OCI-LY3 (cell line): ENCODE measurements at regions not wholly inside any gene's neighbourhood (a gene's known extent, or its start where the extent isn't known, plus 50 kb on each side); places are given as distances from the start of the nearest gene placed in this dataset.

ENCODE experiments used
- H2AFZ ChIP-seq: fragments of 200-600, 300-600 bp; shearing (Covaris generic); 2 replicates; pipeline ENCODE4 v1.6.0; 2014; ENCODE audit warnings: antibody characterized with exemption, low read depth, low read length
- H3K27ac ChIP-seq: fragments of 200-600, 300-600 bp; sonication (generic); 2 replicates; pipeline ENCODE4 v1.5.1; 2014; ENCODE audit warnings: mild to moderate bottlenecking, low read length, moderate library complexity, mixed read lengths
- H3K27me3 ChIP-seq: fragments of 200-600, 300-600 bp; sonication (generic); 2 replicates; pipeline ENCODE4 v1.6.1; 2014; ENCODE audit warnings: low read depth, low read length, mixed read lengths
- H3K36me3 ChIP-seq: fragments of 200-600, 300-600 bp; sonication (generic); replicated peaks from 2 replicates; pipeline ENCODE3; 2014; ENCODE audit warnings: low read depth, low read length, mixed read lengths
- H3K4me1 ChIP-seq: fragments of 300-600, 200-600 bp; sonication (generic); 2 replicates; pipeline ENCODE4 v1.6.1; 2014; ENCODE audit warnings: low read length, mixed read lengths
- H3K4me2 ChIP-seq: fragments of 200-600, 300-600 bp; sonication (generic); 2 replicates; pipeline ENCODE4 v1.6.1; 2014; ENCODE audit warnings: low read length, mixed read lengths
- H3K4me3 ChIP-seq: fragments of 300-600, 200-600 bp; sonication (generic); 2 replicates; pipeline ENCODE4 v1.5.1; 2014; ENCODE audit warnings: antibody characterized with exemption, mild to moderate bottlenecking, low read length, moderate library complexity
- H3K79me2 ChIP-seq: fragments of 300-600, 200-600 bp; shearing (Covaris generic); 2 replicates; pipeline ENCODE4 v1.6.1; 2014; ENCODE audit warnings: mild to moderate bottlenecking, low read length, mixed read lengths
- H3K9ac ChIP-seq: fragments of 300-600, 200-600 bp; shearing (Covaris generic); 2 replicates; pipeline ENCODE4 v1.6.0; 2014; ENCODE audit warnings: mild to moderate bottlenecking, low read length, moderate library complexity
- H3K9me3 ChIP-seq: fragments of 200-600, 300-600 bp; shearing (Covaris generic); 2 replicates; pipeline ENCODE4 v1.6.1; 2014; ENCODE audit warnings: low read length, mixed read lengths; ENCODE audit not compliant: insufficient read depth
- H4K20me1 ChIP-seq: fragments of 200-600, 300-600 bp; sonication (generic); 2 replicates; pipeline ENCODE4 v1.6.1; 2016; ENCODE audit warnings: low read length, mixed read lengths; ENCODE audit not compliant: insufficient read depth
- EZH2phosphoT487 ChIP-seq: fragments of 200-600 bp; shearing (Covaris generic); IDR thresholded peaks from 2 replicates; pipeline ENCODE4 v1.6.1; 2018; ENCODE audit warnings: antibody characterized with exemption, mixed run types, low read depth
- TF ChIP-seq, protein P1 (sequence below): fragments of 200-600, 300-600 bp; sonication (generic); IDR thresholded peaks from 2 replicates; pipeline ENCODE4 v1.5.1; 2014; ENCODE audit warnings: antibody characterized with exemption, low read length, low read depth

DNA sequence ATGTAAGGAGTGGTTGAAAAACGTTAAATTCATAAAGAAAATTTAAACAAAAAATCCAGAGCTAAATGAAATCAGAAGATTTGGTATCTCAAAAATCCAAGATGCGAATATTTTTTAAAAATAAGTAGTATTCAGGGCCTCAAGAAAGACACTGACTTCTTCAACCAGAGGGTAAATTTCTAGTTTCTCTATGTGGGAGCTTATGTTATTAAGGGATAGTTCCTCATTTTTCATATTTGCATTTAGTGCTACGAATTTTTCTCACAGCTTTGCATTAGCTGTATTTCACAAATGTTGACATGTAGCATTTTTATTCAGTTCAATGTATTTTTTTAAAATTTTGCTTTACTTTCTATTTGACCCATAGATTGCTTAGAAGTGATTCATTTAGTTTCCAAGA lies 454.7 kb downstream of the CBLN2 start:
- 0 out of 2 replicates have a peak overlapping the region, but pooled peaks have one; percentile 3 for H3K4me3 ChIP-seq
- H3K4me2 ChIP-seq = peak overlapping the region; percentile 64
- TF ChIP-seq EZH2phosphoT487 = no peak
- TF ChIP-seq, protein P1, sequence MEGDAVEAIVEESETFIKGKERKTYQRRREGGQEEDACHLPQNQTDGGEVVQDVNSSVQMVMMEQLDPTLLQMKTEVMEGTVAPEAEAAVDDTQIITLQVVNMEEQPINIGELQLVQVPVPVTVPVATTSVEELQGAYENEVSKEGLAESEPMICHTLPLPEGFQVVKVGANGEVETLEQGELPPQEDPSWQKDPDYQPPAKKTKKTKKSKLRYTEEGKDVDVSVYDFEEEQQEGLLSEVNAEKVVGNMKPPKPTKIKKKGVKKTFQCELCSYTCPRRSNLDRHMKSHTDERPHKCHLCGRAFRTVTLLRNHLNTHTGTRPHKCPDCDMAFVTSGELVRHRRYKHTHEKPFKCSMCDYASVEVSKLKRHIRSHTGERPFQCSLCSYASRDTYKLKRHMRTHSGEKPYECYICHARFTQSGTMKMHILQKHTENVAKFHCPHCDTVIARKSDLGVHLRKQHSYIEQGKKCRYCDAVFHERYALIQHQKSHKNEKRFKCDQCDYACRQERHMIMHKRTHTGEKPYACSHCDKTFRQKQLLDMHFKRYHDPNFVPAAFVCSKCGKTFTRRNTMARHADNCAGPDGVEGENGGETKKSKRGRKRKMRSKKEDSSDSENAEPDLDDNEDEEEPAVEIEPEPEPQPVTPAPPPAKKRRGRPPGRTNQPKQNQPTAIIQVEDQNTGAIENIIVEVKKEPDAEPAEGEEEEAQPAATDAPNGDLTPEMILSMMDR = no peak

DNA sequence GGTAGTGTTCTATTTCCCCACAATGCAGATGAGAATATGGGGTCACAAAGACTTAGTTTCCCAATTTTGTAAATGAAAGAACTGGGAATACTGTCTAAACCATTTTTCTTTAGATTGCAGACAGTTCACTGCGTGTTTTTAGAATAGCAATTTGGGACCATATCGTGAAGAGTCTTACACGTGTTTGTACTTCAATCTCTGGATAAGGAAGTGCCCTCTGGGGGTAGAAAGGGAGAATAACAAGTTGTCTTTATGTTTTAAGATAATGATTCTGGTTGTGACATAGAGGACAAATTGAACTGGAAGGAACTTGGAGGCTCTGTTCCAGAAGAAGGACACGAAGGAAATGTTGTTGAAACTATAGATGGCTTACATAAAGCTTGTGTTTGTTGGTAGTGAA lies 457.7 kb downstream of the CBLN2 start:
- TF ChIP-seq, protein P1 = peak; percentile 84
- TF ChIP-seq EZH2phosphoT487 = no peak
- no peak overlapping the region for H3K4me3 ChIP-seq
- H2AFZ ChIP-seq = peak overlapping the region; percentile 64
- H3K9ac ChIP-seq = no peak overlapping the region
- peaks cover 5% of the 10 kb centered on the region; the same call in 1 of the 2 replicates for H3K9me3 ChIP-seq
- H3K79me2 ChIP-seq = no peaks in the 10 kb centered on the region
- H3K36me3 ChIP-seq = peaks cover 16% of the 10 kb centered on the region
- H3K4me2 ChIP-seq = peak overlapping the region; percentile 27
- no peak overlapping the region for H3K27ac ChIP-seq
- H3K4me1 ChIP-seq = peaks cover 36% of the 10 kb centered on the region
- no peaks in the 10 kb centered on the region for H3K27me3 ChIP-seq
- no peaks in the 10 kb centered on the region for H4K20me1 ChIP-seq

More for the DNA sequence above, 454.7 kb downstream of the CBLN2 start:
- H4K20me1 ChIP-seq = no peaks in the 10 kb centered on the region
- no peak overlapping the region for H3K9ac ChIP-seq
- peak overlapping the region; percentile 29 for H2AFZ ChIP-seq
- H3K4me1 ChIP-seq = peaks cover 43% of the 10 kb centered on the region
- no peaks in the 10 kb centered on the region for H3K9me3 ChIP-seq
- H3K27ac ChIP-seq = peak overlapping the region; percentile 58
- H3K27me3 ChIP-seq = no peaks in the 10 kb centered on the region
- H3K36me3 ChIP-seq = peaks cover 16% of the 10 kb centered on the region
- H3K79me2 ChIP-seq = no peaks in the 10 kb centered on the region

DNA sequence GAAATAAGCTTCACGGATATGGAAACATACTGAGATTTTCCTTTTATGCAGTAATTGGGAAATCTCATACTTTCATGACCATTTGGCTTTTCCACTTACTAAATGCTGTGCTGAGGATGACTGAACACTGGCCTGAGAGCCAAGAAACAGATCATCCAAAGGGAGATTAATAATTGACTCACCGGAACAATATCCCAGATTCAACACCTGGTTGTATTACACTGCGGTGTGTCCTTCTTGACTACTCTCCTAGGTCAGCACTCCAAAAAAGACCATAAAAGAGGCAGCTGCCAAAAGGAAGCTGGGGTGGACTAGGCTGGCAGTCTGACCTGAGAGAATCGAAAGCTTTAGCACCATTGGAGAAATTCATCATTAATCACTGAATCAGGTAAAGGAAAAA lies 469.1 kb downstream of the CBLN2 start:
- H3K79me2 ChIP-seq = no peaks in the 10 kb centered on the region
- no peaks in the 10 kb centered on the region for H3K27me3 ChIP-seq
- H3K4me1 ChIP-seq = no peaks in the 10 kb centered on the region
- H4K20me1 ChIP-seq = no peaks in the 10 kb centered on the region
- H3K4me2 ChIP-seq = no peak overlapping the region
- no peak overlapping the region for H3K27ac ChIP-seq
- H3K4me3 ChIP-seq = no peak overlapping the region
- H3K9me3 ChIP-seq = peaks cover 10% of the 10 kb centered on the region; the same call in 1 of the 2 replicates
- TF ChIP-seq EZH2phosphoT487 = no peak
- TF ChIP-seq, protein P1 = no peak
- peaks cover 5% of the 10 kb centered on the region for H3K36me3 ChIP-seq
- H3K9ac ChIP-seq = no peak overlapping the region
- H2AFZ ChIP-seq = no peak overlapping the region

DNA sequence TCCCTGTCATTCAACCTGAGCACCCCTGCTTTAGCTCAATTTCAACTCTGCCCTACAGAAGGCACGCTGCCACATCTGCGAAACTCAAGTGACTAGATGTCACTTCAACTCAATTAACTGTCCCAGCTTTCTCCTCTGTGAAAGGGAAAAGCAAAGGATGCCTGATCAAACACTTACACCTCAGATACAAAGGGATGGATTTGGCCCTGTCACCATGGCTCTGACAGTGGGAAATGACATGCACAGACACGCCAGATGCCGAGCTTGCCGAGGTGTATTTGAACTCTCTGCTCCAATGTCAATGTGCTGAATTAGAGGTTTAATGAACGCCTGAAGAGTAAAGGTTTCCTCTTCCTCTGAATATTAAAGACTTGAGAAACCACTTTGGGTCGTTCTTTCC lies 481.1 kb downstream of the CBLN2 start:
- Histone ChIP-seq H3K4me1 (0 out of 2 replicates have a peak, but pooled peaks cover 4% of the 10 kb centered on the region), H3K79me2 (no peaks in the 10 kb centered on the region), H3K4me2 (no peak overlapping the region), H3K27me3 (no peaks in the 10 kb centered on the region), H3K27ac (no peak overlapping the region), H4K20me1 (no peaks in the 10 kb centered on the region), H3K4me3 (no peak overlapping the region), H3K9ac (no peak overlapping the region), H3K9me3 (no peaks in the 10 kb centered on the region), H2AFZ (no peak overlapping the region), H3K36me3 (no peaks in the 10 kb centered on the region)
- TF ChIP-seq, protein P1 = no peak
- TF ChIP-seq EZH2phosphoT487 = no peak
